NCI-H146 treated with DMSO at 0.1 percent for 48 hours (cell line): ENCODE measurements at regions not wholly inside any gene's neighbourhood (a gene's known extent, or its start where the extent isn't known, plus 50 kb on each side); places are given as distances from the start of the nearest gene placed in this dataset.
"Not testable (repeated sequence)": the region's sequence is repeated elsewhere in the genome, so short reads cannot be mapped to it uniquely, and the experiment has no call there.

Experiments used
- DNase-seq: peaks from one replicate; lab custom pipeline; 2025; ENCODE audit not compliant: unreplicated experiment; lab: John Stamatoyannopoulos, UW

DNA sequence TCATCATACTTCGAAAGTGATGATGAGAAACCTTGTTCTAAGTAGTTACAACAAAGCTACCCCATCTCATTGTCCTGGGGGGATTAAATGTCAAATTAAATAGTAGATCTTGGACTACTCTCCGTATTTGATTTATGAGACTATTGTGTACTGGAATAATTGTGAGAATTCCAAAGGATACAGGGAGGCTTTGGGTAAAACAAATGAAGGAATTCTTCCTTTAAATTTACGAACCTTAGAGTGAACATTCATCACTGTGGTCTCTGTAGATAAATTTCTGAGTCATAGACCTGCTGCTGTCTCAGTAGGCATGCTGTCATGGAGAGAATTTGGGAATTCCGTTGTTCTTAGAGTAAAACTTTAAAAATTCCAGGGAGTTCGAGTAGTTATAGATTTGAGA is 836.2 kb downstream of the DNAH5 start:
- no peak for DNase-seq

DNA sequence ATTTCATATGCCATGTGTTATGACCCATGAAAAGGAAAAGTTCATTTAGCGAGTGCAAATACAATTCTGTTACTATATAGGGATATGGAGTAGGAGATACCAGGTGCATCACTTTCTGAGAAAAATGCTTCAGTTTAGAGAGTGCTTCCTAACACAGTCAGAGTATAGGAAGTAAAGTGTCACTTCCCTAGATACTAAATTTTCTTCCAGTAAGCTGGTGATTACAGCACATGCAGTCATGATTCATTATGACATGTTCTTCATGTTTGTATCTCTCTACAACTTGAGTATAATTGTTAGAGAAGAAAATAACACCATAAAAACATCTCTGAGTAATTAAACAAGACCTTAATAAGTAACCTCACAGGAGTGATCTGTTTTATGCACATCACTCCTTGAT is 837.0 kb downstream of the DNAH5 start:
- no peak for DNase-seq

DNA sequence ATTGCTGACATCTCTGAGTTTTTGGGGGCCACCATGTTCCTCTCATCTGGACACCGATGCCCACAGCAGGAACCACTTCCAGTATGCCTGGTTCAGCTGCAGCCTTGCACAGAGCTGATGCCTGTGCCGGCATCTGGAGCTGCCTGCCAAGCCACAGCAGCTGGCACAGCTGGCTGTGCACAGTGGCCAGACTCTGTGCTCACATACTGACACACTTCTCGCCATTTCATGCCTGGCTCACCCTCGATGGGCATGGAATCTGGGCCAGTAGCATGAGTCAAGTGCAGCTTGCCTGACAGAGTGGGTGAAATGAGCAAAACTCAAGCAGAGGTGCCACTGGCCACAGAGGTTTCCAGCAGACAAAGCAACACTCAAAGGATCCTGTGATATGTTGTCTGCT is 863.4 kb downstream of the DNAH5 start:
- DNase-seq, result no peak

- DNase-seq, result not testable (repeated sequence)
Observed at GRCh38 chr5:13072936-13073335, 871.6 kb downstream of the DNAH5 start.

DNA sequence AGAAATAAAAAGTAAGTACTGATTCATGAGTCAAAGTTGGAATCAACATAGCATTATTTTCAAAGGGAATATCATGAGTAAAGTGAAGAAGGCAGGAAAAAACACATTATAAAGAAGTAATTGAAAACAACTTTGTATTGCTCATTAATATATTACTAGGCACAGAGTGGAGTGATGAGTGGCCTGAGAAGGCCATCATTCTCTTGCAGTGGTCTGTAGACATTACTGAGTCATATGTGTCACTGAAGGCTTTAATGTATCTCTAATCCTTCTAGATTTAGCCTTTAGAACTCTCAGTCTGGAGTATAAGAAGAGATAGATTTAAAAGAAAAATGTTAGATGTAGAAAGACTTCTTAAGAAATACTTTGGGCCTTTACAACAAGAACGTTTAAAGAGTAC is 881.4 kb downstream of the DNAH5 start:
- DNase-seq, result no peak

- no peak for DNase-seq
Observed at GRCh38 chr5:13045897-13046551, 898.5 kb downstream of the DNAH5 start.

DNA sequence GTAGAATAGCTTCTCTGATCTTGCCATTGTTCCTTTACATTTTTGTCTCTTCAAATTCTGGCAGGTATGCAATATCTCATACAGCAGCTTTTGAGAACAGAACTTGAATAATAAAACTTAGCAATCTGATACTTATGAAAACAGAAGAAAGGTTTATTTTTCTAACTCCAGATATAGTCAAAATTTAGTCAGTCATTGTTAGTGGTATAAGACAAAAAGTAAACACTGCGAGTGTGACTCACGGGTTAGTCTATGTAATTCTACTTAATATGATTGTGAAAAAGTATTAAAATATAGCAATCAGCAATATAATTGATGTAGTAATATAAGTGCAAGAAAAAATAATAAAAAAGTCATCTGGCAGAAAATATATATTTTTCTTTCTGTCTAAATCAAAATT is 910.4 kb downstream of the DNAH5 start:
- DNase-seq, result no peak

GRCh38 chr5:13029211-13029610 is 915.3 kb downstream of the DNAH5 start:
- no peak for DNase-seq

- DNase-seq, result no peak
Observed at GRCh38 chr5:13027874-13028273, 916.6 kb downstream of the DNAH5 start.

- no peak for DNase-seq
Observed at GRCh38 chr5:13019729-13020128, 924.8 kb downstream of the DNAH5 start.

- no peak for DNase-seq
Observed at GRCh38 chr5:13003457-13003856, 941.0 kb downstream of the DNAH5 start.

GRCh38 chr5:12999667-13000066 is 944.8 kb downstream of the DNAH5 start:
- DNase-seq, result no peak

DNA sequence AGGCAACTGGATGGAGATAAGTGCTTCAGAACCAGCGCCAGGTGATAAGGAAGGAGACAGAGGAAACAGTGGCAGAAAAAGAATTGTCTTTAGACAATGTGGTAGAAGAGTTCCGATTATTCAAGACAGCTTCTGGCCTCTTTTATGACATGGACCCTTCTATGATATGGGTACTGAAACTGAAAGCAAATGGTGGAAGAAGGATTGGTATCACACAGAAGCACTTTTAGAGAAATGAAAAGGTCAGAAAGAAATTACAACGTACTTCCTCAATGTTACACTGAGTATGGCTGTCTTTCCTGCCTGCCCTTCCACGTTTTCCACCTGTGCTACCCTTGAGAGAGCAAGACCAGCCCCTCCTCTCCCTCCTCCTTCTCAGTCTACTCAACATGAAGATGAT is 959.3 kb downstream of the DNAH5 start:
- DNase-seq, result no peak

- DNase-seq, result no peak
Observed at GRCh38 chr5:12974856-12975255, 969.6 kb downstream of the DNAH5 start.

DNA sequence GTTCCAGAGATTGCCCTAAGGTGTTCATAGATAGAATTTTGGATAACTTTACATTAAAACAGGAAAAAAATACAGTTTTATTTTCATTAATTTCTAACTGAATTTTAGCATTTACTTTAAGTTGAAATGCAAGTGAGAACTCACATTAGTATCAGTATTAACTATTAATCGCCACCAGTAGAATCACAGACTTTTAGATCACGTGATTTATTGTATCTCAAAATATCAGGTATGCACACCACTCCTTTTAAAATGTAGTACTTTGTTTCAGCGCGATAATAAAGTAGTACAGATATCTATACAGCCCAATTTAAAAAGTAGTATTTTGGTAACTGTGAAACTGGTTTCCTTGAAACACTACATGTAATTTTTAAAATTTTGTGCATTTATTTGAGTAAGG is 978.7 kb downstream of the DNAH5 start:
- DNase-seq, result no peak

DNA sequence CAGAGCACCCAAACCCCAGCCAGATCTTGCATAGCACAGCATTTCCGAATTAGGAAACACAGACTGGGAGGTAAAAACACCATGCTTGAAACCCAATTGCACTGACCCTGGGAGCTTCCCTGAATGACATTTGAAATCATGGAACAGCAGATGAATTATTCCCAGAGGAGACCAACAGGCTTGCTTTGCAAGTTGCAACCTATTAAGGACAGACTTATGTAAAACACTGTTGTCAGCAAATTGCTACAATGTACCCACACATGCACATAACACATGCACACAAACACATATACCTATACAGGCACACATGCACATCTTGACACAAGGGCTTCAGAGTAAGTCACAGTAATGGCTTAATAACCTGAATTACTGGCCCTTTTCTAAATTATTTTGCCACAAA is 984.8 kb downstream of the DNAH5 start:
- no peak for DNase-seq

DNA sequence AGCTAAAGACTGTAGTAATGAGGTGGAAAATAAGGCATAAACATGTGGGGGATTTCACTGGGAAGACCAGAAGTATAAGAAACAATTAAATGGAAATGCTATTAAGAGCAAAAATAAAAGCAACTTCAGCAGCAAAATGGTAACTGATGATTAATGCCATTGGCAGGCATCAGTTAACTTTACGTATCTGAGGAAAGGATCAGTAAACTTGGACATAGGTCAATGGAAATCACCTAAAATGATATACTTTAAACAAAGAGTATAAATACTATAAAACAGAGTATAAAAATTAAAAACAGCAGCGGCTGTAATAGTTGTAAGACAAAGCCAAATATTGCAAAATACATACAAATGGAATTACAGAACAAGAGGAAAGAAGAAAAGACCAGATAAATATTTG is 992.1 kb downstream of the DNAH5 start:
- DNase-seq, result no peak

GRCh38 chr5:12951846-12952245 is 992.6 kb downstream of the DNAH5 start:
- no peak for DNase-seq

- no peak for DNase-seq
Observed at GRCh38 chr5:12947379-12947778, 997.1 kb downstream of the DNAH5 start.

GRCh38 chr5:12945477-12945876 is 999.0 kb downstream of the DNAH5 start:
- not testable (repeated sequence) for DNase-seq

DNA sequence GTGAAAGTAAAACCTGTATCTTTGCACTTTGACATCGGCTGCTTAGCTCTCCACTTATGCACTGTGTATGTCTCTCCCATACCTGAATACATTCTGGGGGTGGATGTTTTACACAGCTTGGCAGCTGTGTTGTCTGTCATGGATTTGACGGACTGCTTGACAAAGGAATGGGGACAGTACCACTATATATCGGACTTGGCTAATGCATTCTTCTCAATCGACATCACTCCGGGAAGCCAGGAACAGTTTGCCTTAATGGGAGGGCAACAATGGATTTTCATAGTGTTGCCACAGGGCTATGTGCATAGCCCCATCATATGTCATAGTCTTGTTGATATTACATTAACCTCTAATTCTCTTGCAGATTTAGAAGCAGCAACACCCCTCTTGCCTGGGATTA is 1008.3 kb downstream of the DNAH5 start:
- no peak for DNase-seq

DNA sequence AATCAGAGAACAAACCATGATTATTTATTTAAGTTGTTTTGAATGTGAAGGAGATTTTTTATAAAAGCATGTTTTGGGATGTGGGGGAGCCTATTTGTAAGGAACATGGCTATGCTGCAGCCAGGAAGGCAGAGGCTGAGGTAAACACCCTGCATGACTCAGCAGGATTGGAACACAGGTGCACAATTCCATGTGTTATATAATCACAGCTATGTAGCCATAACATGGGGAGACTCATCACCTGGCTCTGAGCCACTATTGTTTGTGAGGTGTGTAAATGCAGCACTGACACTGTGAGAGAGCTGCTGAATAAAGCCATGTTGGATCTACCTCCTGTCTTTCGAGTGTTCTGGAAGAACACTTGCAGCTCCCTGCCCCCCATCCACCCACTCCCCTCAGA is 1009.8 kb downstream of the DNAH5 start:
- DNase-seq, result no peak

DNA sequence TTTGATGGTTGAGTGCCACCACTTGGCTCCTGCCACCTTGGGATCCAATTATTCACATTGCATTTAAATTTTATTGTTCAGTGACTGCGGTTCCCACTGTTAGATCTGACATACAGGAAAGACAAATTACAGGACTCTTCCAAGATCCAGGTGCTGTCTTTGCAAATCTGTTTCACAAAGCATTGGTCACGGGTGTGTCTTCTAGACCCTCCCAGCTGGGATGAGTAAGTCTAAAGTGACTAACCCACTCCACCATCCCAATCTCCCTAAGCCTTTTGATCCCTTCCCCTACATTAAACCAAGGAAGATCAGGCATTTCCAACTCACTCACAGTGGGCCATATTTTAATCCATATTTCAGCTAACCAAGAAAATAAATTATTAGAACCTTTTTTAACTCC is 1016.3 kb upstream of the CTNND2 start:
- no peak for DNase-seq

DNA sequence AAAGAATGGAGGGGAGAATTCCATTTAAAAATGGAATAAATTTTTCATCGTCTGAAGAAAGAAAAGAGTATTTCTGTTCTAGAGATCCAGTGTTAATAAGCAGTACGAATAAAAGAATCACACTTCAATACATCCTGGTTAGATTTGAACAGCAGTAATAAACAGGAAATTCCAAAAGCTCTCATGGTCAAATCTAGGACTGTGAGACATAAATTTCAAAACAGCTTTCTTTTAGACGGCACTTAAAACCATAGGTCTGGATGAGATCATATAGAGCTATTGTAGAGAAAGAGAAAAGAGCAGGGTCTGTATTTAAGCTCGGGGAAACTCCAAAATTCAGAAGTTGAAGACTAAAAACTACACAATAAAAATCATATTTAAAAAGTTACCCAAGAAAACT is 1006.9 kb upstream of the CTNND2 start:
- no peak for DNase-seq
